ENCODE measurements at regions not wholly inside any gene's neighbourhood (a gene's known extent, or its start where the extent isn't known, plus 50 kb on each side); places are given as distances from the start of the nearest gene placed in this dataset.
"Not testable (repeated sequence)": the region's sequence is repeated elsewhere in the genome, so short reads cannot be mapped to it uniquely, and the experiment has no call there.

DNA sequence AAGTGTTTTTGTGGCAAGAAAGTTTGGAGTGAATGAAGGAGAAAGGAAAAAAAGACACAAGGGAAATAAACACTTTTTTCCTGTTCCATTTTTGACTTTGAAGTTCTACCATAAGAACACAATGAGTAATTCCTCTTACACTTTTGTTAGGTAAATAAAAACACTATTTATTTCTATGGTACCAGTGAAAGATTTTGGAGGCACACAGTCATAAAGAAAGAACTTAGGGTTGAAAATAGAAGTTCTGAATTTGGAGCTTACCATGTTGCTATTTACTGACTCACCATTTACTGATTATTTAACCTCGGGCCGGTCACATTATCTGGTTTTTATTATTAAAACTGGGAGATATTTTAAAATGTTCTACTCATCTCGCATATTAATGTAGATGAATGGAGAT, 367.8 kb downstream of the TLE1 start:
- DNase-seq = no peak

DNA sequence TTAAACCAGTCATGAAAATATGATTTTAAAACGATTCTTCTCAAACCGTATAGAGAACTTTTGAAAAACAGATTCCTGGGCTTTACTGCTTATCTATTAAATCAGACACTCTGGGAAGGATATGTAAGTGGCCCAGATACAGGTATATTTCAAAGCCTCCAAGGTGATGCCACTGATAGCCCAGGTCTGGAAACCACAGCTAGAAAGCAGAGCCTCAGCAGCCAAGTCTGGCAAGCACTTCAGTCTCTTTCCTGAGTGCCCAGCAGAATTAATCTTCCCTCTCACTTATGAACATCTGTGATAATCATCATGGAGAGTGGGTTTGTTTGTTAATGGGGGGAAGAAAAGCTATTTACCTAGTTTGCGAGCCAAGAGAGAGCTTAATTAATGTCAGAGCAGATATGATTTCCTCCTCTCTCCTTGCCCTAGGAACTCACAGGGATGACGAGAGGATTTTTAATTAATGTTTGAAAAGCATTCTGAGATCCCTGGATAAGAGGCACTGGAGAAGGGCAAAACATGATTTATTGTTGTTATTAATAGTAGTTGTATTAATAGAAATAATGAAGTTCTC, 368.4 kb downstream of the TLE1 start:
- no peak for DNase-seq

DNA sequence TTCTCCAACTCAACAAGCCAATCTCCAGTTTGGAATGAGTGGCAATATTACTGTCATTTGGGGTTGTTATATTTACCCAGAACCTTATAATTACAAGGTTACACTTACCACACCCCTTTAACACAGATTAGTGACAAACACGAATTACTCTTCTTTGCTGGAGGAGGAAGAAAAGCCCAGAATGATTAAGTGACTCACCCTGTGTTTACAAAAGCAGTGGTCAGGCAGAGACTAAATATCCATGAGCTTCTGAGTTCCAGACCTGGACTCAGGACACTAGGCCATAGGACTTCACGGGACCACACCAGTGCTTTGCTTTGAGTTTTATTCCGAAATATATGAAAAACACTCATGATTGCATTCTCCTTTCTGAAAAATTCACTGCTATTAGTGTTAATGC, 370.8 kb downstream of the TLE1 start:
- no peak for DNase-seq

DNA sequence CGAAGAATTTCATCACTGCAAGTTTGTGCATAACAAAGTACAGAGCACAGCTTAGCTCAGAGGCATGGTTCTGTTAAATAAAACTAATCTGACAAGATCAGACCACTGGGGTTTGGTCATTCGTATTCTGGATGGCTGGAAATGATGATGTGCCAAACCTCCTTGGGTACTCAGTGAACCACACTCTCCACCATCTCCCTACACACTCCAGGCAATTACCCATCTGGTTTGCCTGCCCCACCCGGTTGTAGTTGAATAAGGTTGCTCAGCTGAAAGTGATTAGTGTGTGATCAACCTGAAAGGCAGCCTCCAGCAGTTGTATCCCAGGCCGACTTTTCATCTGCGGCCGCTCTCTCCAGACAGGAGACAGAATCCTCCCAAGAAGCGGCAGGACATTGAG, 371.4 kb downstream of the TLE1 start:
- DNase-seq = no peak

DNA sequence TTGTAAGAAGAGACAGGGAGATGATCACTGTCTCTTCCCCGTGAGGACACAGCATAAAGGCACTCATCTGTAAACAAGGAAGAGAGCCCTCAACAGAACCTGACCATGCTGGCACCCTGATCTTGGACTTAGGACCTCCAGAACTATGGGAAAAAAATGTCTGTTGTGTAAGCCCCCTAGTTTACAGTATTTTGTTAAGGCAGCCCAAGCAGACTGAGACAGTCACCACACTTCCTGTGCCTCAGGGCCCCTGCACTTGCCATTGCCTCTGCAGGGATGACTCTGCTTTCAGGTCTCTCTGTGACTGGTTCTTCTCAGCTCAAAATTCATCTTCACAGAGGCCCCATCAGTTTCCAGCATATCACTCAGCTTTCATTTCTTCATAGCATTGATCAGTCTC, 372.1 kb downstream of the TLE1 start:
- no peak for DNase-seq

DNA sequence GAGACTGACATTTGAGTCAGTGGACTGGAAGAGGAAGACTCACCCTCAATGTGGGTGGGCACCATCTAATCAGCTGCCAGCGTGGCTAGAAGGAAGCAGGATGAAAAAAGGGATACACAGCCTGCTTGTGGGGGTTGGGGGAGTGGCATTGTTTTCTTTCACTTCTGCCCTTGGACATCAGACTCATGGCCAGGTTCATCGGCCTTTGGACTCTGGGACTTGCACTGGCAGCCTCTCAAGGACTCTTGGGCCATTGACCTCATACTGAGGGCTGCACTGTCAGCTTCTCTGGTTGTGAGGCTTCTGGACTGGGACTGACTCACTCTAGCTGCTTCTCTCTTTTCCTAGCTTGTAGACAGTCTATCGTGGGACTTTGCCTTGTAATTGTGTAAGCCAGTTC, 374.9 kb downstream of the TLE1 start:
- DNase-seq = no peak

DNA sequence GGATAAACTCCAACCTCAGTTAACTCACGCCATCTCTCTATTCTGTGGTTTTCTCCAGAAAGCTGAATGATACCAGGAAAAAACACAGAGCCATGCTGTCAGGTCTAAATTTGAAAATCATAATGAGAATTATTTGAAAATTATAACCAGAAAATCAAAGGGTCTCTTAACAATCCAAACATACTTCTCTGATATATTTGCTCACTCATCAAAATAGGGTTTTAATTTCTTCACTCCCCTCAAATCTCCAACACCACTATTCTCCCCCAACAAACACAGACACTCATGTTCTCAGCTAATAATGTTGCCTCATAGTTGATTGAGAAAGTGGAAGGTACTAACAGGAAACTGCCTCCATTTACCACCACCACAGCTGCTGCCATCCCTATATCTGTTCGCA, 375.5 kb downstream of the TLE1 start:
- DNase-seq = no peak

DNA sequence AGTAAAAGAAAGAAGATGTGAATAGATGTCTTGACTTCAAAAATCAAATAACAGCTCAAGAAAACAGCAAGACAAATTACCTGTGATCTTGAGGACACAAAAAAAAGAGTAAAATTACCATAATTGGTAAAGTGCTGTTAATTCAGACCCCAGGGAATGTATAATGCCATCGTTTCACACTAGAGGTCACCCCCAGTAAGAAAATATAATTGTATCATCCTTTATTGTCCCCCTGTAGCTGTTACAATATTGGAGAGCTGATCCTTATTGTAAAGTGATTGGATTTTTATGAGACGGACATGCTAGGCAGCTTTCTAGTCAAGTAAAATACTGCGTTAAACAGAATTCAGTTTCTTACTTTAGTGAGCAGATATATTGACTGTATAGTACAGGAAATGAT, 377.0 kb downstream of the TLE1 start:
- no peak for DNase-seq

DNA sequence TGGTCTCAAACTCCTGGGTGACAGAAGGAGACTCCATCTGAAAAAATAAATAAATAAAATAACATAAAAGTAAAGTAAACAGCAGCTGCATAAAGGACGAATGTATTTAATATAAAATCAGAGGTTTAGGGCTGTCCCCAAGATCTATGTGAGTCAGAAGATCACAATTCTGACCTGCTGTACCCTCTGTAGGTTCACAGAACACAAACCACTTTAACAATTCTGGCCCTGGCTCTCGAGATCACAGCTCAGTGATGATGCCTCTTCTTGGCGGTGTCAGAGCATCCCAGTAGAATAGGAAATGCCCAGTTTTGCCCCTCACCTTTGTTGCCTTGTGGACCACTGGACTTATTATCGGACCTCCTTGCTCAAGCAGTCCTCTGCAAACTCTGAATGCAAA, 380.9 kb downstream of the TLE1 start:
- DNase-seq = no peak

DNA sequence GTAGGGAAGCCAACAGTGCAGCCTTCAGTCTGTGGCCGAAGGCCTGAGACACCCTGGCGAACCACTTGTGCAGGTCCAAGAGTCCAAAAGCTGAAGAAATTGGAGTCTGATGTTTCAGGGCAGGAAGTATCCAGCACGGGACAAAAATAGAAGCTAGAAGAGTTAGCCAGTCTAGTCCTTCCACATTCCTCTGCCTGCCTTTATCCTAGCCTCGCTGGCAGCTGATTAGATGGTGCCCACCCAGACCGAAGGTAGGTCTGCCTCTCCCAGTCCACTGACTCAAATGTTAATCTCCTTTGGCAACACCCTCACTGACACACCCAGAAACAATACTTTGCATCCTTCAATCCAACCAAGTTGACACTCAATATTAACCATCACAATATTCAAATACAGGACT, 381.6 kb downstream of the TLE1 start:
- DNase-seq = not testable (repeated sequence)

DNA sequence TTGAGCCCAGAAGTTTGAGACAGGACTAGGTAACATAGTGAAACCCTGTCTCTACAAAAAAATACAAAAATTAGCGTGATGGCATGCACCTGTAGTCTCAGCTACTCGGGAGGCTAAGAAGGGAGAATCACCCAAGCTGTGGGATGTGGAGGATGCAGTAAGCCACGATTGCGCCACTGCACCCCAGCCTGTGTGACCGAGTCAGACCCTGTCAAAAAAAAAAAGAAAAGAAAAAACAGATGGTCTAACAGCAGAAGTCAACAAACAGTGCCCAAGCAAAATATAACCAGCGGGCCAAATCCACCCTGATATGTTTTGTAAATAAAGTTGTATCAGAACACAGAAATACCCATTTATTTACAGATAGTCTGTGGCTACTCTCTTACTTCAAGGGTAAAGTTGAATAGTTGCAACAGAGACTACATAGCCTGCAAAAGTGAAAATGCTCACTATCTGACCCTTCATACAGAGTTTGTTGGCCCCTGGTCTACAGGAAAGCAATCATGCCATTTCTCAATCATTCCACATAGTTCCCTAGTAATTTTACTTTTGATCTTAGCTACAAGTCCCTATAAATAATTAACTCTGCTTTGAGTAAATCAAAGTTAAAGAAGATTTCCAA, 383.7 kb downstream of the TLE1 start:
- DNase-seq = no peak

DNA sequence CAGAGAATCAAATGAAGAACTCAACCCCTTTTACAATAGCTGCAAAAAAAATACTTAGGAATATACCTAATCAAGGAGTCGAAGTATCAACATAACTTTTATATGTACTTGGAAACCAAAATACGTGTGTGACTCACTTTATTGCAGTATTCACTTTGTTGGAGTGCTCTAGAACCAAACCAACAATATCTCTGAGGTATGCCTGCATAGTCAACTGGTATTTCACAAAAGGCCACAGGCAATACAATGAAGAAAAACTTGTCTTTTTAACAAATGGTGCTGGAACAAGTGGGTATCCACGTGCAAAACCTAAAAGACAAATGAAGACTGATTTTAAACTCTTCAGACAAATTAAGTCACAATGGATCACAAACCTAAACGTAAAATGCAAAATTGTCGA, 385.7 kb downstream of the TLE1 start:
- no peak for DNase-seq

DNA sequence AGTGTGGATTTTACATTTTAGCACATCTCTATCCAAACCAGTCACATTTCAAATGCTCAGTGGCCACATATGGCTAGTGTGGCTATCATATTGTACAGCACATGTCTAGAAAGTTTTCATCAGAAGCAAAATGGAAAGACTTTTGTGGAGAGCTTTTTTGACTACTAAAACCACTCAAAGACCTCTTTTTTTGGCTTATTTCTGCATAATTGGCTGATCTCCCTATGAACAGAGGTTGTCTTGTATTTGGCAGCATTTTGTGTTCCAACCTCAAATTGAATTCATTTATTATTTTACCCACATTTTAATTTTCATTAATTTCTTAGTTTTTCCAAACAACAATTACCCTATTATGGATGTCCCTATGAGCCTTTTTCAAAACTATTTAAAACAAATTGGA, 395.7 kb downstream of the TLE1 start:
- no peak for DNase-seq

DNA sequence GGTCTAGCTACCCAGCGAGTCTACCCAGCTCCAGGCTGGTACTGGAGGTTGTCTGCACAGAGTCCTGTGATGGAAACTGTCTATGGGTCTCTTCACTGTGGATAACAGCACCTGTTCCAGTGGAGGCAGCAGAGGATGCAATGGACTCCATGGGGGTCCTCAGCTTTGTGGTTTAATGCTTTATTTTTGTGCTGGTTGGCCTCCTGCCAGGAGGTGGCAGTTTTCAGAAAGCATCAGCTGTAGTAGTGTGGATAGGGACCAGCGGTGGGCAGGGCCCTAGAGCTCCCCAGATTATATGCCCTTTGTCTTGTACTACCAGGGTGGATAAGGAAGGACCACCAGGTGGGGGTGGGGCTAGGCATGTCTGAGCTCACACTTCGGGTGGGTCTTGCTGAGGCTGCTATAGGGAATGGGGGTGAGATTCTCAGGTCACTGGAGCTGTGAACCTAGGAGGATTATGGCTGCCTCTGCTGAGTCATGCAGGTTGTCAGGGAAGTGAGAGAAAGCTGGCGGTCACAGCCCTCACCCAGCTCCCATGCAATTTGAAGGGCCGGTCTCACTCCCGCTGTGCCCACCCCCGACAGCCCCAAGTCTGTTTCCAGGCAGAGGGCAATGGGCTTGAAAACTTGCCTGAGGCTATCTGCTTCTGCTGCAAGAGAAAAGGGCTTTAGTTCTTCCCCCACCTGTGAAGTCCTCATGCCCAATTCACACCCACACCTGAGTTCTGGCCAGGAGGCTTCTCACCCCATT, 397.1 kb downstream of the TLE1 start:
- no peak for DNase-seq

DNA sequence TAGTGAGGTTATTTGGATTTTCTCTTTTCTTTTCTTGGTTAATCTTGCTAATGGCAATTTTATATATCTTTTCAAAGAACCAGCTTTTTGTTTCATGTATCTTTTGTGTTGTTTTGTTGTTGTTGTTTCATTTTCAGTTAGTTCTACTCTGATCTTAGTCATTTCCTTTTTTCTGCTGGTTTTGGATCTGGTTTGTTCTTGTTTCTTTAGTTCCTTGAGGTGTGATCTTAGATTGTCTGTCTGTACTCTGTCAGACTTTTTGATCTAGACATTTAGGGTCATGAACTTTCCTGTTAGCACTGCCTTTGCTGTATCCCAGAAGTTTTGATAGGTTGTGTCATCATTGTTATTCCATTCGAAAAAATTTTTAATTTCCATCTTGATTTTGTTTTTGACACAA, 399.7 kb downstream of the TLE1 start:
- no peak for DNase-seq

DNA sequence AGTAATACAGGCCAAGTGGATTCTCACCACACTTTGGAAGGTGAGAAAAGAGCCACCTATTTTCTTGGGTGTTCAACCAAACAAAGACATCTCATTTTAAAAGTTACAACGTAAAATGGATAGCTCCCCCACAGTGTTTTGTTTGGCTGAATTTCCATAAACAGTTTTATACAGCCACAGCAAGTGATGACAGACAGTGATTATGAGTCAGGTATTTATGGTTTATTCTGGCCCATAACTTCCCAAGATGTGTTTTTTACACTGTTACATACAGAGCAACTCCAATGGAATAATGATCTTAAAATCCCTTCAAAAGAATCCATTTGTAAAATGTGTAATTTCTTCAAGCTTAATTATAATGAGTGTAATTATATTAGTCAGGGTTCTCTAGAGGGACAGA, 421.3 kb downstream of the TLE1 start:
- no peak for DNase-seq

DNA sequence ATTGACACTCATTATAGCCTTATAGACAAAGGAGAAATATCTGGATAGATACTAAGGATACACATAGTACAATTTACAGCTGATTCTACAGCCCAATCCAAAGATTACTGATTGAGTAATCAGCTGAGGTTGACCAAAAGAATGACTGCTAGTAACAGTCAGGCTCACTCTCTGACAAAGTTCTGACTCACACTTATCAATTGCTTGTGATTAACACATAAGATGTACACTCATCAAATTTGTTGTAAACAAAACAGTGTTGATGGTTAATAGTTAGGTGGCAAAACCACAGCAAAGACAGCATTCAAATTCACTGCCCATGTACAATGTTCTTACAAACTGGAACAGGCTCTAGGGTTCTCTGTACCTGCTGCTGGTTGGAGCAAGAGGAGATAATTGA, 422.7 kb downstream of the TLE1 start:
- no peak for DNase-seq

DNA sequence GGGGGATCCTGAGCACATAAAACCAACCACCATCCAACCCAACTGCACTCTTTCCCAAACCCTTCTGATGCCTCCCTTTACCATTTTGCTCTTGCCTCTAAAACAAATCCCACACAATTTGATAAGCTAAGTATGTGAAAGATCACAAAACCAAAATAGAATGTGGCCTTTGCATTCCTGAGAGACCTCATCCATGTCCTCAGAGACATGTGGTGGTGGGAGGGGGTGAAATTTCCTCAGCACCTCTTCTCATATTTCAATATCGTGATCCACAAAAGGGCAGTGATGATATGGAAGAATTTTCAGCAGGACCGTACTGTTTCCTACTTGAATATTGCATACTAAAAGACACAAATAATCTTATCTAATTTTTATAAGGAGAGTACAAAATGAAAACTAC, 423.3 kb downstream of the TLE1 start:
- no peak for DNase-seq

DNA sequence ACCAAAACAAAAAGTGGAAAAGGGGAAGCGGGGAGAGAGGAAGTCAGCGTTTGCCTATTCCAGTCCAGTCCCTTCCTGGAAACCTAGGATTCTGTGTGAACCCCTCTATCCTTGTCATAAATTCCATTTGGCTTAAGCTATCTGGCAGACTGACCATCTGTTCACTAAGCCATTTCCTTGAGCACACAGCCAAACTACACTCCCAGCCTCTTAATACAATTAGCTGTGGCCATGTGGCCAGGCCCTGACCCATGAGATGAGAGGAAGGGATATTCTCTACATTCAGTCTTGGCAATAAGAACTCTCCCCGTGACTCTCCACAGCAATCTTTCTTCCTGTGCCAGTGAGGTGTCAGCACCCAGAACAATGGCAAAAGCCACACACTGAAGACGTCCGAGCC, 424.8 kb downstream of the TLE1 start:
- no peak for DNase-seq

DNA sequence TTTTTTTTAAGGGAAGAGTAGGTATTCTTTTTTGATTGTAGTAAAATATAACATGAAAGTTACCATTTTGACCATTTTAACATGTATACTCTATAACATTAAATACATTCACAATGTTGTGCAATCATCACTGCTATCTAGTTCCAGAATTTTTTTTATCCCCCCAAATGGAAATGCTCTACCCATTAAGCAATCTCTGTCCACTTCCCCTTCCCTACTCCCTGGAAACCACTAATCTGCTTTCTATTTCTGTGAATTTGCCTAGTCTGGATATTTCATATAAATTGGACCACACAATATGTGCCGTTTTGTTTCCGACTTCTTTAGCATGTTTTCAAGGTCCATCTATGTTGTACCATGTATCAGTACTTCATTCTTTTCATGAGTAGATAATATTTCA, 429.5 kb downstream of the TLE1 start:
- no peak for DNase-seq

DNA sequence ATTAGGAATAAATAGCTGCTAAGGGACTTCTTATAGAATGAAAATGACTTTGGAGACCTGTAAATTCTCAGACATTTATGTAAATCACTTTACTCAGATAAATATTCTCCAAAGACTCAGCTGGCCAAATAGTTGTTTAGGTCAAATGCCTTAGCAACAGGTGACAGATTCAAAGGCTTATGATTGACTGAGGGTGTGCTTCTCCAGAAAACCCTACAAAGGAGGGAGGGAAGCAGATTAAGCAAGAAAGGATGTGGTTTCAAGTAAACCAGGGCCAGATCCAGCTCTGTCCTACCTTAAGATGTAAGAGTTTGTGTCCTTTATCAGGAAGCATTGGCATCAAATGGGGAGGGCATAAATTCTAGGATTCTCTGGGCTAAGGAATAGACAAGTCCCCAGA, 433.0 kb downstream of the TLE1 start:
- DNase-seq = no peak

DNA sequence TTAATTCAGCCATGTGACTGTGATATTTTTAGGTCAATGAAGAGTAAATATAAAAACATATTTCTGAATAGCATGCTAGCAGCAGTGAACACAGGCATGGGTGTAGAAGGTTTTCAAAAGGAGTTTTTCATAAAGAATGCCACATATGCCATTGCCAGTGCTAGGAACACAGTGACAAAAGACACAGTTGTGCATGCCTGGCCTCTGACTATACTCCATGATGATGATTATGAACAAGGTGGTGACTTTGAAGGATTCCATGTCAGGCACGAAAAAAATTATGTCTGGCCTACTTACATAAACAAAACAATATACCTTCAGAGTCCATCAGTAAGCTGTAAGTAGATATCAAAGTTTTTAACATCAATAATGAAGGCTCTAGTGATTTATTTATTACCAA, 438.7 kb downstream of the TLE1 start:
- DNase-seq = no peak

DNA sequence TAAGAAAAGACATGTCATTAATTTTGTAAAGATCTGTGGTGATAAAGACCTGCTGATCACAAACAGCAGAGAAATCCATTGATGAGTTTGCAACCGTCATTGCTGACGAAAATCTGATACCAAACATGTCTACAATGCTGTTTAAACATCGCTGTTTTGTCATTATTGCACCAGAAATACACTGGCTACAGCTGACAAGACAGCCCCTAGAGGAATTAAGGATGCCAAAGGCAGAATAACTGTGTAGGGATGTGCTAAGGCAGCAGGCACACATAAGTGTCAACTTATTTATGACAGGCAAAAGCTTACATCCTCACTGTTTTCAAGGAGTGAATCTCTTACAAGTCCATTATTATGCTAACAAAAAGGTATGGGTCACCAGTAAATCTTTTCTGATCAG, 439.3 kb downstream of the TLE1 start:
- no peak for DNase-seq

DNA sequence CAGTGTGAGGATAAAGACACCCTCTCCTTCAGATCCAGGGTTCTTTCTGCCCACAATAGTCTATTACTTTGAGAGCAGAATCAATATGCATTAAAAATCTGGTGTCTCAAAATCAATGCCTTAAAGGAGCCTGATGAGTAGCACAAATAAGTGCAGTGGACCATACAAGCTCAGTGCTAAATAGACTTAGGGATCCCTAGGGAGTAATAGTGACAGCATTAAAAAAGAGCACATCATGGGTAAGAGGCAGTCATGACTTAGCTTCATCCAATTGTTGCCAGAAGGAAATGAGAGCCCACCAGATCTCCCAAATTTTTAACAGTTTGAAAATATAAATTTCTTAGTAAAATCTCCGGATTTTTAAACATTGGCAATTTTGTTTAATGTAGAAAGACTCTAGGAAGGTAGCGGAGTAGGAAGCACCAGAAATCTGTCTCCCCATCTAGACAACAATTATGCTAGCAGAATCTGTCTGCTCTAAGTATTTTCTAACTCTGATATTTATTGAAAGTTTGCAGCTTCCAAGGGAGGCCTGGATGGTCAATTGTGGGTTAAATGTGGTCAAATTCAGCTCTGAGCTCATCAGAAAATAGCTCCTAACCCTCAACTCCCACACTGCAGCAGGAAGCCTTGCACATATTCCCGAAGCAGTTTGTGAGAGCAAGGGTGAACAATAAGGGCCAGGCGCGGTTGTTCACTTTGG, 443.9 kb downstream of the TLE1 start:
- DNase-seq = no peak

Data from effector CD8-positive, alpha-beta T cell (primary cell).